ENCODE measurements at regions not wholly inside any gene's neighbourhood (a gene's known extent, or its start where the extent isn't known, plus 50 kb on each side); places are given as distances from the start of the nearest gene placed in this dataset.
"Not testable (repeated sequence)": the region's sequence is repeated elsewhere in the genome, so short reads cannot be mapped to it uniquely, and the experiment has no call there.

DNA sequence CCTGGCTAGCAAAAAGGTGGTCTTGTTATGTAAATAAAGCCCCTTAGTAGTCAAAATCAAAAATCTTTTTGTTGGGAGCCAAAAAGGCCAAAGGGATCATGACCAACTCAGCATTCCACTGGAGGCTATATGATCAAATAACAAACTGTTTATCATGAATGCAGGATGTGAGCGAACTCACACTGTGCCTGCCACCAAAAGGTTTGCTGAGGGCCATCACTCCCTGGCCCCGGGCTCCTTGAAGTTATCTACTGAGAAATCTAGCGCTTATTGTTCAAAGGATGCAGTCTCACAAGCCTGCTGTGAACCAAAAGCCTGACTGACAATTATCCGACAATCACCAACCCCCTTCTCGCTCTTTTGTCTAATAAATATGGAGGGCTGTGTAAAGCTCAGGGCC is 107.2 kb upstream of the DDHD1 start:
- H3K4me3 ChIP-seq (ENCODE audit: low read depth in 1 of 2, low read length in 1 of 2), result no peak overlapping the region
- H3K27me3 ChIP-seq, result no peaks in the 10 kb centered on the region
- no peaks in the 10 kb centered on the region for H3K36me3 ChIP-seq
- H3K4me1 ChIP-seq (ENCODE audit: control insufficient read depth in 1 of 2, insufficient read depth in 1 of 2, low read depth in 1 of 2, low read length in 1 of 2), result no peaks in the 10 kb centered on the region
- H3K27ac ChIP-seq, result no peak overlapping the region
- no peaks in the 10 kb centered on the region for H3K9me3 ChIP-seq
- TF ChIP-seq, protein P1, sequence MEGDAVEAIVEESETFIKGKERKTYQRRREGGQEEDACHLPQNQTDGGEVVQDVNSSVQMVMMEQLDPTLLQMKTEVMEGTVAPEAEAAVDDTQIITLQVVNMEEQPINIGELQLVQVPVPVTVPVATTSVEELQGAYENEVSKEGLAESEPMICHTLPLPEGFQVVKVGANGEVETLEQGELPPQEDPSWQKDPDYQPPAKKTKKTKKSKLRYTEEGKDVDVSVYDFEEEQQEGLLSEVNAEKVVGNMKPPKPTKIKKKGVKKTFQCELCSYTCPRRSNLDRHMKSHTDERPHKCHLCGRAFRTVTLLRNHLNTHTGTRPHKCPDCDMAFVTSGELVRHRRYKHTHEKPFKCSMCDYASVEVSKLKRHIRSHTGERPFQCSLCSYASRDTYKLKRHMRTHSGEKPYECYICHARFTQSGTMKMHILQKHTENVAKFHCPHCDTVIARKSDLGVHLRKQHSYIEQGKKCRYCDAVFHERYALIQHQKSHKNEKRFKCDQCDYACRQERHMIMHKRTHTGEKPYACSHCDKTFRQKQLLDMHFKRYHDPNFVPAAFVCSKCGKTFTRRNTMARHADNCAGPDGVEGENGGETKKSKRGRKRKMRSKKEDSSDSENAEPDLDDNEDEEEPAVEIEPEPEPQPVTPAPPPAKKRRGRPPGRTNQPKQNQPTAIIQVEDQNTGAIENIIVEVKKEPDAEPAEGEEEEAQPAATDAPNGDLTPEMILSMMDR (IDR thresholded peaks at IDR 0.05), result no peak

DNA sequence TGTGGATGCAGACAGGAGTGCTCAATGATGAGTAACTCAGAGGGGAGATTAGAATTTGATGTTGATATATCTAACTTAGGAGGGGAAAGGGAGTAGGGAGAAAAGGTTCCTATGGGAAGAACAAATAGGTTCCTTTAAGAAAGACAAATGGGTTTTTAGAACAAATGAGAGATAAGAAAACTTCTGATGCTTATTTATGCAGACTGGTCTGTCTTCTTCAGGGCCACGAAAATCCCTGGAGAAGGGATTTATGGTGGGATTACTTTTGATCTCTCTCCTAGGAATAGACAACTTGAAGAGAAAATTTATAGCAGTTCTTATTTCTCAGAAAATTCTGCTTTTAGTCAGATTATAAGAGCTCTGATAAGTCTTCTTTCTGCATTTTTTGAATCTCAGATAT is 99.0 kb upstream of the DDHD1 start:
- Histone ChIP-seq H3K4me3 (ENCODE audit: low read depth in 1 of 2, low read length in 1 of 2) (no peak overlapping the region), H3K27ac (no peak overlapping the region), H3K4me1 (ENCODE audit: control insufficient read depth in 1 of 2, insufficient read depth in 1 of 2, low read depth in 1 of 2, low read length in 1 of 2) (no peaks in the 10 kb centered on the region), H3K27me3 (no peaks in the 10 kb centered on the region), H3K36me3 (no peaks in the 10 kb centered on the region), H3K9me3 (no peaks in the 10 kb centered on the region)
- TF ChIP-seq, protein P1 (IDR thresholded peaks at IDR 0.05), result no peak

DNA sequence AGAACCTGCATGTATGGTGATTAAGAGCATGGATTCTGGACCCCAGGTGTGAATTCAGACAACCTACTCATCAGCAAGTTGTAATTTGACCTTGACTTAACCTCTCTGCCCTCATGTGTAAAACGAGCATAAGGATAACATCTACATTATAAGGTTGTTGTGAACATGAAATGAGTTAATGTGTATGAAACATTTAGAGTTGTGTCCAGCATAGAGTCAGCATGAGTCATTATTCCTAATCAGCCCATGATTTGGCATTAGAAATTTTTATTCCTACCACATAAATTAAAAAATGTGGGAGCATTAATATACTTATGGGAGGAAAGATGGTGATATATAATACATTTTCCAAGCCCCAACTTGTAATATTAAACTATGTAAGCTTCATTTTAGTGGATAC is 95.9 kb upstream of the DDHD1 start:
- Histone ChIP-seq H3K27ac (no peak overlapping the region), H3K27me3 (no peaks in the 10 kb centered on the region), H3K4me1 (ENCODE audit: control insufficient read depth in 1 of 2, insufficient read depth in 1 of 2, low read depth in 1 of 2, low read length in 1 of 2) (no peaks in the 10 kb centered on the region), H3K9me3 (no peaks in the 10 kb centered on the region), H3K4me3 (ENCODE audit: low read depth in 1 of 2, low read length in 1 of 2) (no peak overlapping the region), H3K36me3 (no peaks in the 10 kb centered on the region)
- TF ChIP-seq, protein P1 (IDR thresholded peaks at IDR 0.05), result no peak

DNA sequence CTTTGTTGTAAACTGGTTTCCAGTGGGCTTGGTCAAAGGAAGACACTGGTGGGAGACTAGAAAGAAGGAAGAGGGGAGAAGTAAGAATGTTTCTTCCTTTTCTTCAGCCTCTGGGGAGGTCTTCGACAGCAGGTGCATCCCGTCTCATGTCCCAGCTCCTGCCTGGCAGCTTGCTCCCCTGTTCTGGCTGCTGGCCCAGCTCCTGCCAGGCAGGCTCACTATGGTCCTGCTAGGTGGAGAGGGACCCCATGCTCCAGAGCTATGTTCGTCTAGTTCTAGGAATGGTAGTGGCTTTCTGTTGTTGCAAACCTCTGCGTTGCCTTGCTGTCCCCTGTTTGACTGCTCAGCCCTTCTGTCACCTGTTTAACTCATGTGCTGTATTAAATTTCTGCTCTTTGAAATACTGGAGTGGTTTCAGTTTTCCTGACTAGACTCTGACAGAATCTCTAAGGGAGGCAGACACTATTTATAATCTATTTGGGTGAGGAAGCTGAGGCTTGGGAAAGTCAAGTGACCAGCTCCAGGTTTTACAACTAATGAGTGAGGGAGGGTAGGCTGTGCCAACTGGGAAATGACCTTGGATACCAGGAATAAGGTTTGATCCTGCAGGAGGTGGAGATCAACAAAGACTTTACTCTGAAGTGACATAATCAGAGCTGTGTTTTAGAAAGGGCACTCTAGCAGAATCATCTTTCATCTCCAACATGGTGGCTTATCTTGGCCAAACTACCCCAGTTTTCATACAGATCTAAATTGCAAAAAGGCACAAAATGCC is 94.7 kb upstream of the DDHD1 start:
- no peaks in the 10 kb centered on the region for H3K27me3 ChIP-seq
- no peaks in the 10 kb centered on the region for H3K9me3 ChIP-seq
- H3K4me1 ChIP-seq (ENCODE audit: control insufficient read depth in 1 of 2, insufficient read depth in 1 of 2, low read depth in 1 of 2, low read length in 1 of 2), result no peaks in the 10 kb centered on the region
- TF ChIP-seq, protein P1 (IDR thresholded peaks at IDR 0.05), result no peak
- no peak overlapping the region for H3K4me3 ChIP-seq (ENCODE audit: low read depth in 1 of 2, low read length in 1 of 2)
- H3K36me3 ChIP-seq, result no peaks in the 10 kb centered on the region
- no peak overlapping the region for H3K27ac ChIP-seq

DNA sequence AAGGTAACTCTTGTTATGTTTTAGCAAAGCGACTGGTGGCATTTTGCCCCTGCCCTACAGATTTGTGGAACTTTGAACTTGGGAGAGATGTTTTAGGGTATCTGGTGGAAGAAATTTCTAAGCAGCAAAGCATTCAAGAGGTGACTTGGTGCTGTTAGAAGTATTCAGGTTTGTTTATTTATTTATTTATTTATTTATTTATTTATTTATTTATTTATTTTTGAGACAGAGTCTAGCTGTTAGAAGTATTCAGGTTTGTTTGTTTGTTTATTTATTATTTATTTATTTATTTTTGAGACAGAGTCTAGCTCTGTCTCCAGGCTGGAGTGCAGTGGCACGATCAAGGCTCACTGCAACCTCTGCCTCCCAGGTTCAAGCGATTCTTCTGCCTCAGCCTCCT is 89.8 kb upstream of the DDHD1 start:
- H3K9me3 ChIP-seq; H3K4me3 ChIP-seq (ENCODE audit: low read depth in 1 of 2, low read length in 1 of 2); H3K27ac ChIP-seq; H3K4me1 ChIP-seq (ENCODE audit: control insufficient read depth in 1 of 2, insufficient read depth in 1 of 2, low read depth in 1 of 2, low read length in 1 of 2); H3K27me3 ChIP-seq; H3K36me3 ChIP-seq: not testable (repeated sequence)

DNA sequence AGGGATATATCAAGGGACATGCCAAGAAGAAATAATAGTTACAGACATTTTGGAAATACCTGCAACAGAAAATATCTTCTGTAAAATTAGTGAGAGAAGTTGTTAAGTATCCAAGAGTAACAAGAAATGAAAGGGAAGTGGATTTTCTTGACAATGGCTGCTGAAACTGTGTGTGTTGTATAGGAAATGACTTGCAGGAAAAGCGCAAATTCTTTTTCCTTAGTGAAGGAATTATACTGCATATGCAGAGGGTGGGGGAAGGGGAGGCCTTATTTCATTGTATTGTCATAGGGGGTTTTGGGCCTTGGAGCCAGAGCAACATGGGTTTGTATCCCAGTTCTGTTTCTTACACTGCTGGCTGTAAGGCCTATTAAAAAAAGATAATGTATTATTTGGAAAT is 84.4 kb upstream of the DDHD1 start:
- H3K9me3 ChIP-seq, result no peaks in the 10 kb centered on the region
- H3K4me1 ChIP-seq (ENCODE audit: control insufficient read depth in 1 of 2, insufficient read depth in 1 of 2, low read depth in 1 of 2, low read length in 1 of 2), result no peaks in the 10 kb centered on the region
- H3K36me3 ChIP-seq, result no peaks in the 10 kb centered on the region
- H3K27ac ChIP-seq, result no peak overlapping the region
- H3K4me3 ChIP-seq (ENCODE audit: low read depth in 1 of 2, low read length in 1 of 2), result no peak overlapping the region
- no peaks in the 10 kb centered on the region for H3K27me3 ChIP-seq
- TF ChIP-seq, protein P1 (IDR thresholded peaks at IDR 0.05), result no peak

Data from neutrophil (primary cell).